GM12874 (cell line): ENCODE measurements at regions not wholly inside any gene's neighbourhood (a gene's known extent, or its start where the extent isn't known, plus 50 kb on each side); places are given as distances from the start of the nearest gene placed in this dataset.

Source experiments
- TF ChIP-seq, protein P1 (sequence below): IDR thresholded peaks from 2 replicates; pipeline ENCODE4 v1.5.1; 2011; ENCODE audit warnings: low read depth, mild to moderate bottlenecking, control low read depth, low read length, moderate library complexity; ENCODE audit not compliant: insufficient read depth

DNA sequence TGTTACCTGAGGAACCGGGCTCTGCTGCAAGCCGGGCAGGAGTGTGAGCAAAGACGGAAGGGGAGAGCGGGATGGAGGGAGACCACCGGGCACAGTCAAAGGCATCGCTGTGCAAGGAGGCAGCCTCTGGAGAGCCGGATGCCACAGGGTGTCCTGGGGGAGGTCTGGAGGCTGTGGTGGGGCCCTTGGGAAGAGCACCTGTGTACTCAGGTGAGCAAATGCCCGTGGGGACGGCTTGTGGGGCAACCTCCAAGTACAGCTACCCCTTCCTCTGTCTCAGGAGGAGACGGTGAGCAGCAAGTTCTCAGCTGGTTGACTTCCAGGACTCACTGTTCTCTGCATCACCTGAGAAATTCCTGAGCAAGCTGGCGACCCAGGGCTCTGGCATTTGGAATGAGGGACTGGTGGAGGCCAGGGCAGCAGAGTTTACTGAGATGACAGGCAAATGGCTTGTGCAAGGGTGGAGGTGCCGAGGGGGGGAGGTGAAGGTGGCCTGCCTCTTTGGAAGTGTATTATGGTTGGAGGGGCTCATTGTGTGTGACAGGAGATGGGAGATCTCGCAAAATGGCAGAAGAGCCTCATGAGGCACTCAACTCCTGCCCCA, 345.2 kb upstream of the SHH start:
- TF ChIP-seq, protein P1, sequence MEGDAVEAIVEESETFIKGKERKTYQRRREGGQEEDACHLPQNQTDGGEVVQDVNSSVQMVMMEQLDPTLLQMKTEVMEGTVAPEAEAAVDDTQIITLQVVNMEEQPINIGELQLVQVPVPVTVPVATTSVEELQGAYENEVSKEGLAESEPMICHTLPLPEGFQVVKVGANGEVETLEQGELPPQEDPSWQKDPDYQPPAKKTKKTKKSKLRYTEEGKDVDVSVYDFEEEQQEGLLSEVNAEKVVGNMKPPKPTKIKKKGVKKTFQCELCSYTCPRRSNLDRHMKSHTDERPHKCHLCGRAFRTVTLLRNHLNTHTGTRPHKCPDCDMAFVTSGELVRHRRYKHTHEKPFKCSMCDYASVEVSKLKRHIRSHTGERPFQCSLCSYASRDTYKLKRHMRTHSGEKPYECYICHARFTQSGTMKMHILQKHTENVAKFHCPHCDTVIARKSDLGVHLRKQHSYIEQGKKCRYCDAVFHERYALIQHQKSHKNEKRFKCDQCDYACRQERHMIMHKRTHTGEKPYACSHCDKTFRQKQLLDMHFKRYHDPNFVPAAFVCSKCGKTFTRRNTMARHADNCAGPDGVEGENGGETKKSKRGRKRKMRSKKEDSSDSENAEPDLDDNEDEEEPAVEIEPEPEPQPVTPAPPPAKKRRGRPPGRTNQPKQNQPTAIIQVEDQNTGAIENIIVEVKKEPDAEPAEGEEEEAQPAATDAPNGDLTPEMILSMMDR, result no peak

DNA sequence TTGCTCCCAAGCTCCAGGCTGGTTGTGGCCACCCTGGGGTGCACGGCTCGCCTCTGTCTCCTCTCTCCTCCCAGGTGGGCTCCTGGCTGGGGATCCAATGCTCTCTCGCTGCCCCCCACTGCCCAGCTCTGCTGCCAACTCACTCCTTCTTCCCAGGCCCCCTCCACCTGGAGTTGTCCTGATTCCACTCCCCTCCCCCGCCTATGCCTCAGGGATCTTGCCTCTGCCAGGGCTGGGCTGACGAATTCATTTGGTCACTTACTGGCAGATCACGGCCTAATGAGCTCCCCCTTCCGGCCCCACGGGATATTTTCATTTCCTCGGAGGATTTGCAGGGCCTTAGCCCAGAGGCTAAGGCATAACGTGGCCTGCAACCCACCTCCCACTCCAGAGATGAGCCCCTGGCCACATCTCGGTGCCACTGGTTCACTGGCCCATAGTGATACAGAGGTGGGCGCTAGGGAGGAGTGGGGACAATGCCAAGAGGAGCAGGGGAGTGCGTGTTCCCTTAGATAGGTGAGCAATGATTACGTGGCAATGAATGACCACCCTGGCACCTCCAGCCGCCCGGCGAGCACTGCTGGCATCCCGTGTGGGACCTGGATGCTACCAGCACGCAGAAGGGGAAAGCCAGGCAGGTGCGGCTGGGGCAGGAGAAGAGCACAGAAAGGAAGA, 344.6 kb upstream of the SHH start:
- TF ChIP-seq, protein P1, result peak; percentile 23; the same call in 1 of the 2 replicates

DNA sequence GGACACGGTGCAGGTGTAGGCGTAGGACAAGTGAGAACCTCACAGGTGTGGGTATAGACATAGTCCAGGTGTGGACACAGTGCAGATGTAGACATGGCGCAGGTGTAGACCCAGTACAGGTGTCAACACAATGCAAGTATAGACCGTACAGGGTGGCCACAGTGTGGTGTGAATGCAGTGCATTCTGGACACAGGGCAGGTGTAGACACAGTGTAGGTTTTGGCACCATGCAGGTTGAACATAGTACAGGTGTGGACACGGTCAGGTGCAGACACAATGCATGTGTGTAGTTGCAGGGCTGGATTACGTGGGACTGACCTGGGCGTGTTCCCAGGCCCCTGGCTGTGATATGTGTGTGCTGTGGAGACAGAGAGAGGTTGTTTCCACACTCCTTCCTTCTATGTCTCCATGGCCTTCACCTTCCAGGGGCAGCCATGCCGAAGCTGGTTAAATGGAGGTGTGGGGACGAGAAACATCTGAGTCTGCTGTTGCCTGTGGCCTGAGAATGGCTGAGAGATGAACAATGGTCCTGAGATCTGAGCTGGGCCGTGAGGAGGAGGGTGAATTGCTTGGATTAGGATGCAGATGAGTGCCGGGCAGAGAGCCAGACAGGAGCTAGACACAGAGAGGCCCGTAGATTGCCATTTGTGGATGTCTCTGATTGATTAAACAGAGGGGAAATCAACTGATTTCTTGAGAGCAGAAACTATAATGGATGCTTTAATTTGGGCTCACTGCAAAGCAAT, 343.9 kb upstream of the SHH start:
- TF ChIP-seq, protein P1, result no peak

DNA sequence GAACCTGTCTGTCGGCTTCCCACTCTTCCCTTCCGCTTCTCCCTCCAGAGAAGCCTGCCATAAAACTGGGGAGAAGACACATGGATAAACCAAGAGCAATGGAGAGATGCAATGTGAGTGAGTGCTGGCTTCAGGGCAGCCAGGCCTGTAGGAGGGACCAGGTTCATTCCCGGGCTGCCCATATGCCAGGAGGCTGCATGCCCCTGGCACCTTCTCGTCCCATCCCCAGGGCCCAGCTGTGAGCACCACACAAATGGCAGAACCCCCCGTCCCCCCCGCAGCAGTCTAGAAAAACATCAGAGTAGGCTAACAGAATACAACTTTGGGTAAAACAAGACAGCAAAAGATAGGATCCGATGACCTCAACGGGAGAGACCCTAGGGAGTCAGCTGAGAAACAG, 341.3 kb upstream of the SHH start:
- TF ChIP-seq, protein P1, result no peak

DNA sequence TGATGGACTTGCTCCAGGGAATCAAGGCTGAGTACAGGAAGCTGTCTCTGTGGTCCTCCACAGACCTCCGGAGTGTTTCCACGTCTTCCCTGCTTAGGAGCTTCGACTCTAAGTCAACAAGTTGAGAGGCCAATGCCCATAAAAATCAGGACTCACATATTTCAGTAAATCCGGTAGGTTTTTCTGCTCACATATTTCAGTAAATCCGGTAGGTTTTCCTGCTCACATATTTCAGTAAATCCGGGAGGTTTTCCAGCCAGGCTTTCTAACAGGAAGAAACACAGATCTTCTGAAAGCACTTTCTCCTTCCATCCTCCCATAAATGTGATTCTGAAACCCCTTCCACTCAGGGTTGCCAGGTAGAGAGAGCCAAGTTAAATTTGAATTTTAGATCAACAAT, 340.1 kb upstream of the SHH start:
- TF ChIP-seq, protein P1, result no peak

DNA sequence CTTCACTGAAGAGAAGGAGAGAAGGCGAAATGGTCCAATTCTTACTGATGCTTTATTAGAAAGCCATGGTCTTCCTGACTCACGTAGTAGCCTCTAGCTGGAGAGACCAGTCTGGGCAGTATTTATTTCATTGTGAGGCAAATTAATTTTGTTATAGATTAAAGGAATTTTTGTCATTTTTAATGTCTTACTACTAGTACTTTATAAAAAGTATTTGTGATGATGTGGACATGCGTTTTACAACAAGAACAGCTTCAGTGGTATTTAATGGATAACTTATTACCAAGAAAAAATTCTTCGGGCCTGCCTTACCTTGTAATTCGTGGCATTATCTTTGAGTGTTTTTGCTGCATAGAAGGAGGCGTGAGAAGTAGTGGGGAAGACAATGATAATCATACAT, 339.4 kb upstream of the SHH start:
- TF ChIP-seq, protein P1, result no peak

DNA sequence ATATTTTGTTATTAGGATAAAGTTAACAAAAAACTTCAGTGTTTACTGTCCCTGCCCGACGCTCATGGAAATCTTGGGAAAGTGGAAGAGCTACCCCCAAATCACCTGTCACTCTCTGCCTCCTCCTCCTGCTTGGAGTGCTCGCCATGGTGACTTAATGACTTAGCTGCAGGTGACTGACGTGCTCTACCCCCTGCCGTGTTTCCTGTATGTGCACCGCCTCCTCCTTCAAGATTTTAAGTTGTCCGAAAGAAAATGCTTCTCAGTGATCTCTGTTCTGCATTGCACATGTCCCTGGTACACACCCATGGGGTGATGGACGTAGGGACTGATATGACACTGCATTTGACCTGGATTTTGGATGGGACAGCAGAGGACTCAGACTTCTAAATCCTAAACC, 338.8 kb upstream of the SHH start:
- TF ChIP-seq, protein P1, result no peak
